B cell (primary cell): ENCODE measurements at regions not wholly inside any gene's neighbourhood (a gene's known extent, or its start where the extent isn't known, plus 50 kb on each side); places are given as distances from the start of the nearest gene placed in this dataset.

Experiments
- ATAC-seq: fragments of 200-7000 bp; cut with Tn5 transposase; one replicate; pipeline ENCODE4 v1.10.0; 2021; ENCODE audit warnings: low read depth, mild to moderate bottlenecking, moderate number of reproducible peaks, moderate library complexity
- CTCF ChIA-PET: fragments of 350-600 bp; sonication (Branson Sonifier 250); formaldehyde crosslinking; loops from one replicate; lab custom pipeline; 2021; ENCODE audit warnings: antibody characterized with exemption, inconsistent platforms; lab: Charles Lee
- POLR2A ChIA-PET: fragments of 350-600 bp; sonication (Branson Sonifier 250); formaldehyde crosslinking; loops from one replicate; lab custom pipeline; 2021; ENCODE audit warnings: antibody characterized with exemption; lab: Charles Lee
- DNase-seq: peaks from one replicate; pipeline ENCODE4 v3.0.0; 2013
- H2AFZ ChIP-seq: 2 replicates; pipeline ENCODE4 v1.6.1; 2012; ENCODE audit warnings: mild to moderate bottlenecking, low read depth, low read length; ENCODE audit not compliant: insufficient read depth, poor library complexity, severe bottlenecking
- H3K27ac ChIP-seq, 2 donors: 1 replicate in 1 of 2; 2 replicates in 1 of 2; pipeline ENCODE4 v1.5.1; 2012 to 2013; ENCODE audit warnings: low read length in 2 of 2, mild to moderate bottlenecking in 2 of 2, moderate library complexity in 1 of 2
- H3K27me3 ChIP-seq, 4 experiments: fragments of 200-600 bp in 1 of 4; sonication (generic) in 1 of 4; replicated peaks in 1 of 4; 1 replicate in 2 of 4; 2 replicates in 2 of 4; pipeline versions ENCODE4 v1.6.1 to v1.7.0; 2013 to 2016; ENCODE audit warnings: low read length in 3 of 4, mild to moderate bottlenecking in 2 of 4, mixed read lengths in 1 of 4, moderate library complexity in 1 of 4; ENCODE audit not compliant: insufficient read depth in 4 of 4, control insufficient read depth in 3 of 4; ENCODE audit errors: control extremely low read depth in 1 of 4
- H3K36me3 ChIP-seq, 2 experiments: replicated peaks in 1 of 2; 1 replicate in 1 of 2; 2 replicates in 1 of 2; pipeline versions ENCODE4 v1.6.1 to v1.7.1; 2013; ENCODE audit warnings: low read length in 1 of 2; ENCODE audit not compliant: insufficient read depth in 2 of 2, control insufficient read depth in 1 of 2; ENCODE audit errors: control extremely low read depth in 1 of 2, extremely low read depth in 1 of 2
- H3K4me1 ChIP-seq, 2 donors: fragments of 200-600 bp in 1 of 2; sonication (generic) in 1 of 2; 1 replicate in 1 of 2; 2 replicates in 1 of 2; pipeline versions ENCODE4 v1.5.1 to v1.6.1; 2013 to 2017; ENCODE audit warnings: low read length in 2 of 2; ENCODE audit not compliant: control insufficient read depth in 2 of 2, insufficient read depth in 2 of 2
- H3K4me2 ChIP-seq: replicated peaks from 2 replicates; pipeline ENCODE3; 2012; ENCODE audit warnings: mild to moderate bottlenecking, low read depth, low read length; ENCODE audit not compliant: poor library complexity, severe bottlenecking
- H3K4me3 ChIP-seq, 5 experiments: fragments of 200-600 bp in 1 of 5; sonication (generic) in 1 of 5; 1 replicate in 3 of 5; 2 replicates in 2 of 5; pipeline versions ENCODE4 v1.5.1 to v1.7.0; 2011 to 2016; ENCODE audit warnings: low read length in 4 of 5, mild to moderate bottlenecking in 4 of 5, low read depth in 2 of 5, control low read depth in 1 of 5, moderate library complexity in 1 of 5; ENCODE audit not compliant: insufficient read depth in 1 of 5; ENCODE audit errors: control extremely low read depth in 1 of 5, extremely low read depth in 1 of 5
- H3K79me2 ChIP-seq: fragments of 200-600 bp; sonication (generic); one replicate; pipeline ENCODE4 v1.6.0; 2016; ENCODE audit warnings: low read length; ENCODE audit not compliant: control insufficient read depth, insufficient read depth
- H3K9ac ChIP-seq: fragments of 200-600 bp; sonication (generic); 2 replicates; pipeline ENCODE4 v1.6.1; 2017; ENCODE audit warnings: mild to moderate bottlenecking, low read length, moderate library complexity
- H3K9me3 ChIP-seq, 3 donors: one replicate each; pipeline versions ENCODE4 v1.6.1 to v1.7.1; 2013; ENCODE audit warnings: low read length in 2 of 3; ENCODE audit not compliant: control insufficient read depth in 2 of 3, insufficient read depth in 1 of 3; ENCODE audit errors: control extremely low read depth in 1 of 3
- H4K20me1 ChIP-seq: 2 replicates; pipeline ENCODE4 v1.6.0; 2012; ENCODE audit warnings: mild to moderate bottlenecking, low read length; ENCODE audit not compliant: insufficient read depth, control insufficient read depth, poor library complexity, severe bottlenecking
- H3K27ac Mint-ChIP-seq: one replicate; pipeline ENCODE4 v1.8.0; 2021; ENCODE audit warnings: mixed read lengths
- H3K27me3 Mint-ChIP-seq: one replicate; pipeline ENCODE4 v1.8.0; 2021; ENCODE audit warnings: mixed read lengths
- H3K4me1 Mint-ChIP-seq: one replicate; pipeline ENCODE4 v1.8.0; 2021; ENCODE audit warnings: mixed read lengths
- H3K4me3 Mint-ChIP-seq: one replicate; pipeline ENCODE4 v1.8.0; 2021; ENCODE audit warnings: mixed read lengths
- H3K9me3 Mint-ChIP-seq: one replicate; pipeline ENCODE4 v1.8.0; 2022; ENCODE audit warnings: mixed read lengths; ENCODE audit not compliant: insufficient read depth
- EZH2 ChIP-seq: IDR thresholded peaks from 2 replicates; pipeline ENCODE4 v1.6.1; 2012; ENCODE audit warnings: borderline replicate concordance, low read depth, mild to moderate bottlenecking, moderate library complexity, low read length; ENCODE audit not compliant: insufficient read depth, poor library complexity, severe bottlenecking
- WGBS: methylation state at CpG from one replicate; pipeline ENCODE4 v1.1.5; 2013; ENCODE audit warnings: missing lambda C conversion rate; ENCODE audit not compliant: insufficient coverage; 5-methylcytosine and 5-hydroxymethylcytosine counted together
- intact Hi-C: fragments of 100-400 bp; cut with micrococcal nuclease; formaldehyde crosslinking; loops from one replicate; pipeline ENCODE4 v1.10.0; 2022
- TF ChIP-seq, protein P1 (sequence below): fragments of 200-600 bp; IDR thresholded peaks from one replicate; pipeline ENCODE4 v1.8.0; 2022; ENCODE audit warnings: antibody characterized with exemption, mild to moderate bottlenecking

GRCh38 chr10:92750791-92751533 lies 61.2 kb downstream of the HHEX start:
- peaks cover 54 to 57% of the 10 kb centered on the region in 2 donors for H3K4me1 ChIP-seq
- no peak overlapping the region for H2AFZ ChIP-seq
- CTCF ChIA-PET, result interaction anchor here (0.6 to 1.1 kb wide), 3 partner anchors 10 to 95 kb away, joined by 3 to 6 read pairs (median 3); partner anchors contain the start of gene HHEX
- TF ChIP-seq EZH2, result no peak
- TF ChIP-seq, protein P1, sequence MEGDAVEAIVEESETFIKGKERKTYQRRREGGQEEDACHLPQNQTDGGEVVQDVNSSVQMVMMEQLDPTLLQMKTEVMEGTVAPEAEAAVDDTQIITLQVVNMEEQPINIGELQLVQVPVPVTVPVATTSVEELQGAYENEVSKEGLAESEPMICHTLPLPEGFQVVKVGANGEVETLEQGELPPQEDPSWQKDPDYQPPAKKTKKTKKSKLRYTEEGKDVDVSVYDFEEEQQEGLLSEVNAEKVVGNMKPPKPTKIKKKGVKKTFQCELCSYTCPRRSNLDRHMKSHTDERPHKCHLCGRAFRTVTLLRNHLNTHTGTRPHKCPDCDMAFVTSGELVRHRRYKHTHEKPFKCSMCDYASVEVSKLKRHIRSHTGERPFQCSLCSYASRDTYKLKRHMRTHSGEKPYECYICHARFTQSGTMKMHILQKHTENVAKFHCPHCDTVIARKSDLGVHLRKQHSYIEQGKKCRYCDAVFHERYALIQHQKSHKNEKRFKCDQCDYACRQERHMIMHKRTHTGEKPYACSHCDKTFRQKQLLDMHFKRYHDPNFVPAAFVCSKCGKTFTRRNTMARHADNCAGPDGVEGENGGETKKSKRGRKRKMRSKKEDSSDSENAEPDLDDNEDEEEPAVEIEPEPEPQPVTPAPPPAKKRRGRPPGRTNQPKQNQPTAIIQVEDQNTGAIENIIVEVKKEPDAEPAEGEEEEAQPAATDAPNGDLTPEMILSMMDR, result no peak
- Mint-ChIP-seq H3K4me1 (peaks cover 65% of the 10 kb centered on the region), H3K4me3 (no peak overlapping the region), H3K27me3 (no peaks in the 10 kb centered on the region), H3K27ac (no peak overlapping the region), H3K9me3 (no peaks in the 10 kb centered on the region)
- H3K27ac ChIP-seq, result no peak overlapping the region
- H3K4me3 ChIP-seq, result no peak overlapping the region
- no peaks in the 10 kb centered on the region for H3K36me3 ChIP-seq
- no peaks in the 10 kb centered on the region for H3K27me3 ChIP-seq
- DNase-seq (no peak), ATAC-seq (no peak)
- WGBS, result no CpG with 5 or more reads among the region's 9 CpGs
- H3K9me3 ChIP-seq, result no peaks in the 10 kb centered on the region
- H3K79me2 ChIP-seq, result peaks cover 4% of the 10 kb centered on the region
- POLR2A ChIA-PET, result interaction anchor here (1.0 kb wide), 1 partner anchor 59 kb away, joined by 5 read pairs; no protein-coding TSS in a partner anchor
- H4K20me1 ChIP-seq, result no peaks in the 10 kb centered on the region
- H3K9ac ChIP-seq, result no peak overlapping the region
- H3K4me2 ChIP-seq, result no peak overlapping the region
- intact Hi-C loops, result no loop called here

GRCh38 chr10:92751534-92751811 lies 61.7 kb downstream of the HHEX start:
- no peak overlapping the region for H3K4me3 Mint-ChIP-seq
- no CpG with 5 or more reads among the region's 2 CpGs for WGBS
- H3K9me3 ChIP-seq, result no peaks in the 10 kb centered on the region
- intact Hi-C loops, result no loop called here
- no peak overlapping the region for H2AFZ ChIP-seq
- H3K4me1 Mint-ChIP-seq, result peaks cover 67% of the 10 kb centered on the region
- POLR2A ChIA-PET, result no interaction called here
- H3K4me1 ChIP-seq, result peaks cover 57 to 60% of the 10 kb centered on the region in 2 donors
- CTCF ChIA-PET, result interaction anchor here (0.6 to 1.1 kb wide), 3 partner anchors 11 to 96 kb away, joined by 3 to 6 read pairs (median 3); partner anchors contain the start of gene HHEX
- H3K79me2 ChIP-seq, result no peaks in the 10 kb centered on the region
- no peak overlapping the region for H3K27ac ChIP-seq
- no peaks in the 10 kb centered on the region for H4K20me1 ChIP-seq
- H3K27ac Mint-ChIP-seq, result no peak overlapping the region
- no peak overlapping the region for H3K4me3 ChIP-seq
- H3K9me3 Mint-ChIP-seq, result no peaks in the 10 kb centered on the region
- no peaks in the 10 kb centered on the region for H3K36me3 ChIP-seq
- no peaks in the 10 kb centered on the region for H3K27me3 Mint-ChIP-seq
- H3K9ac ChIP-seq, result no peak overlapping the region
- H3K4me2 ChIP-seq, result no peak overlapping the region
- no peaks in the 10 kb centered on the region for H3K27me3 ChIP-seq
- TF ChIP-seq EZH2, result no peak
- TF ChIP-seq, protein P1, result no peak
- DNase-seq, result no peak
- no peak for ATAC-seq
